A673 (cell line): ENCODE measurements at regions not wholly inside any gene's neighbourhood (a gene's known extent, or its start where the extent isn't known, plus 50 kb on each side); places are given as distances from the start of the nearest gene placed in this dataset.

Experiments
- EZH2 ChIP-seq: fragments of 200-600 bp; sonication (generic); IDR thresholded peaks from 2 replicates; pipeline ENCODE4 v1.6.1; 2017; ENCODE audit warnings: borderline replicate concordance, low read depth, mild to moderate bottlenecking, mixed read lengths, antibody characterized with exemption, low read length; ENCODE audit not compliant: poor library complexity, severe bottlenecking
- TF ChIP-seq, protein P1 (sequence below): fragments of 300-800, 200-600 bp; sonication (generic); conservative IDR thresholded peaks from 2 replicates; pipeline ENCODE4 v1.5.1; 2017; ENCODE audit warnings: low read depth, mild to moderate bottlenecking, antibody characterized with exemption, low read length, moderate library complexity, mixed read lengths

DNA sequence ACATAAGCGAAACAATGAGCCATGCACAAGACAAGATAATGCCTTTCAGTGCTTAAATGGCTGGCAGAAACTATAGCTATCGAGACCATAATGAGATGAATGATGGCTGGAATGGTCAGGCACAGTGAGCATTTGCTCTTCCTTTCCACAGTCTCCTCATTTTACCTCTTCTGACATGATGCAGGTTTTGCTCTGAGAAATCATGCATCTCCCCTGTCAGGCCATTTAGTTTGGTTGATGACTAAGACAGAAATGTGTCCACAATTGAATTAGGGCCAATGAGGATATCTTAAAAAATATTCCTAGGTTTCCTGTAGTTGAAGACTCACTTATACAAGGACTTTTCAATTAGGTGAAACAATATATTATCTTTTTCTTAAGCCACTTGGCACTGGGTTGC is 475.1 kb downstream of the TMEM232 start:
- TF ChIP-seq, protein P1, sequence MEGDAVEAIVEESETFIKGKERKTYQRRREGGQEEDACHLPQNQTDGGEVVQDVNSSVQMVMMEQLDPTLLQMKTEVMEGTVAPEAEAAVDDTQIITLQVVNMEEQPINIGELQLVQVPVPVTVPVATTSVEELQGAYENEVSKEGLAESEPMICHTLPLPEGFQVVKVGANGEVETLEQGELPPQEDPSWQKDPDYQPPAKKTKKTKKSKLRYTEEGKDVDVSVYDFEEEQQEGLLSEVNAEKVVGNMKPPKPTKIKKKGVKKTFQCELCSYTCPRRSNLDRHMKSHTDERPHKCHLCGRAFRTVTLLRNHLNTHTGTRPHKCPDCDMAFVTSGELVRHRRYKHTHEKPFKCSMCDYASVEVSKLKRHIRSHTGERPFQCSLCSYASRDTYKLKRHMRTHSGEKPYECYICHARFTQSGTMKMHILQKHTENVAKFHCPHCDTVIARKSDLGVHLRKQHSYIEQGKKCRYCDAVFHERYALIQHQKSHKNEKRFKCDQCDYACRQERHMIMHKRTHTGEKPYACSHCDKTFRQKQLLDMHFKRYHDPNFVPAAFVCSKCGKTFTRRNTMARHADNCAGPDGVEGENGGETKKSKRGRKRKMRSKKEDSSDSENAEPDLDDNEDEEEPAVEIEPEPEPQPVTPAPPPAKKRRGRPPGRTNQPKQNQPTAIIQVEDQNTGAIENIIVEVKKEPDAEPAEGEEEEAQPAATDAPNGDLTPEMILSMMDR = no peak
- TF ChIP-seq EZH2 = no peak
